Loucy (cell line): ENCODE measurements at regions not wholly inside any gene's neighbourhood (a gene's known extent, or its start where the extent isn't known, plus 50 kb on each side); places are given as distances from the start of the nearest gene placed in this dataset.

ENCODE experiments used
- CTCF ChIP-seq: fragments of 200-600 bp; sonication (generic); conservative IDR thresholded peaks from 2 replicates; pipeline ENCODE4 v1.5.1; 2014; ENCODE audit warnings: mild to moderate bottlenecking, antibody characterized with exemption, low read length
- EZH2phosphoT487 ChIP-seq: fragments of 200-600 bp; IDR thresholded peaks from 2 replicates; pipeline ENCODE4 v1.6.1; 2018; ENCODE audit warnings: antibody characterized with exemption, mild to moderate bottlenecking, moderate library complexity, borderline replicate concordance

GRCh38 chr2:167832868-167833287 lies 414.5 kb downstream of the STK39 start:
- TF ChIP-seq CTCF (no peak), EZH2phosphoT487 (no peak)
